PFSK-1 (cell line): ENCODE measurements at regions not wholly inside any gene's neighbourhood (a gene's known extent, or its start where the extent isn't known, plus 50 kb on each side); places are given as distances from the start of the nearest gene placed in this dataset.

ENCODE experiments used
- FOXP2 ChIP-seq: optimal IDR thresholded peaks from 2 replicates; pipeline ENCODE3; 2011; ENCODE audit warnings: borderline replicate concordance, control low read depth, inconsistent platforms; ENCODE audit not compliant: insufficient read depth; ENCODE audit errors: extremely low read length, extremely low read depth
- POLR2AphosphoS5 ChIP-seq: IDR thresholded peaks from 2 replicates; pipeline ENCODE4 v1.6.1; 2012; ENCODE audit warnings: low read depth, mild to moderate bottlenecking, control low read depth, low read length, moderate library complexity
- SIN3A ChIP-seq: IDR thresholded peaks from 2 replicates; pipeline ENCODE4 v1.6.1; 2012; ENCODE audit warnings: mild to moderate bottlenecking, low read length, moderate library complexity, borderline replicate concordance; ENCODE audit not compliant: insufficient read depth
- TAF1 ChIP-seq: IDR thresholded peaks from 2 replicates; pipeline ENCODE4 v1.6.1; 2012; ENCODE audit warnings: low read length, control low read depth, borderline replicate concordance; ENCODE audit not compliant: insufficient read depth
- TF ChIP-seq, protein P1 (sequence below), 2 experiments: IDR thresholded peaks; 2 replicates each; pipeline versions ENCODE4 v1.6.1 to v1.8.0; 2011 to 2012; ENCODE audit warnings: low read depth in 2 of 2, low read length in 2 of 2, control low read depth in 1 of 2, inconsistent platforms in 1 of 2, mild to moderate bottlenecking in 1 of 2, moderate library complexity in 1 of 2; ENCODE audit not compliant: insufficient read depth in 1 of 2

DNA sequence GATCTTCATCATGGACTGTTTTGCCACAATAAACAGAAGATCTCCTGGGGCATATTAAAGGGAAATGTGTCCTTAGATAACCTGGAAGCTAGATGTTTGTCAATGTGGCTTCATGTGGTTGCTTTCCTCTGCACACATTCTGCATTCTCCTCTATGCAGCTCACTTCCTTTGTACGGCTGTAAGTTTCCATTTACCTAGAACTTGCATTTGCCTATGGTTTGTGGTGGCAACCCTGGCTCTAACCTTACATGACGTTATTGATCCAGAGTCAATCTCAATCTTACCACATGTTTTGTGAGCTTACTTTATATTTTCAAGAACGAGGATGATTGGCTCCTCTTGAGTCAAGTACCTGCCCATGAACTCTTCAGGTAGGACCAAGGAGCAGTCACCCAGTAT, 863.1 kb downstream of the MAFB start:
- TF ChIP-seq FOXP2 (no peak), SIN3A (no peak), TAF1 (no peak), POLR2AphosphoS5 (no peak)
- TF ChIP-seq, protein P1, sequence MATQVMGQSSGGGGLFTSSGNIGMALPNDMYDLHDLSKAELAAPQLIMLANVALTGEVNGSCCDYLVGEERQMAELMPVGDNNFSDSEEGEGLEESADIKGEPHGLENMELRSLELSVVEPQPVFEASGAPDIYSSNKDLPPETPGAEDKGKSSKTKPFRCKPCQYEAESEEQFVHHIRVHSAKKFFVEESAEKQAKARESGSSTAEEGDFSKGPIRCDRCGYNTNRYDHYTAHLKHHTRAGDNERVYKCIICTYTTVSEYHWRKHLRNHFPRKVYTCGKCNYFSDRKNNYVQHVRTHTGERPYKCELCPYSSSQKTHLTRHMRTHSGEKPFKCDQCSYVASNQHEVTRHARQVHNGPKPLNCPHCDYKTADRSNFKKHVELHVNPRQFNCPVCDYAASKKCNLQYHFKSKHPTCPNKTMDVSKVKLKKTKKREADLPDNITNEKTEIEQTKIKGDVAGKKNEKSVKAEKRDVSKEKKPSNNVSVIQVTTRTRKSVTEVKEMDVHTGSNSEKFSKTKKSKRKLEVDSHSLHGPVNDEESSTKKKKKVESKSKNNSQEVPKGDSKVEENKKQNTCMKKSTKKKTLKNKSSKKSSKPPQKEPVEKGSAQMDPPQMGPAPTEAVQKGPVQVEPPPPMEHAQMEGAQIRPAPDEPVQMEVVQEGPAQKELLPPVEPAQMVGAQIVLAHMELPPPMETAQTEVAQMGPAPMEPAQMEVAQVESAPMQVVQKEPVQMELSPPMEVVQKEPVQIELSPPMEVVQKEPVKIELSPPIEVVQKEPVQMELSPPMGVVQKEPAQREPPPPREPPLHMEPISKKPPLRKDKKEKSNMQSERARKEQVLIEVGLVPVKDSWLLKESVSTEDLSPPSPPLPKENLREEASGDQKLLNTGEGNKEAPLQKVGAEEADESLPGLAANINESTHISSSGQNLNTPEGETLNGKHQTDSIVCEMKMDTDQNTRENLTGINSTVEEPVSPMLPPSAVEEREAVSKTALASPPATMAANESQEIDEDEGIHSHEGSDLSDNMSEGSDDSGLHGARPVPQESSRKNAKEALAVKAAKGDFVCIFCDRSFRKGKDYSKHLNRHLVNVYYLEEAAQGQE (IDR thresholded peaks at IDR 0.05; ENCODE audit: insufficient read depth in 1 of 2, low read depth in 2 of 2, low read length in 2 of 2): no peak

DNA sequence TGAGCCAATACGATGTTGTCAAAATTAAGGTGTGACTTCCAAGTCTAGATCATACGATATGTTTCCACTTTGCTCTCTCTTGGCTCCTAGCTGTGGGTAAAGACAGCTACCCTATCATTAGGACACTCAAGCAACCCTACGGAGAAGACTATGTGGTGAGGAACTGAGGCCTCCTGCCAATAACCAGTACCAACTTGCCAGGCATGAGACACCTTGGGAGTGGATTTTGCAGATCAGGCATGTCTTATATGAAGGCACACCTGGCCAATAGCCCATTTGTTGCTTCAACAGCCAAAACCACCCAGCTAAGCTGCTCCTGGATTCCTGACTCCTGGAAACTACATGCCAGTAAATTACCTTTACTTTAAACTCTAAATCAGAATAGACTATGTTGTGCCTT, 863.4 kb downstream of the DHX35 start:
- TF ChIP-seq TAF1 (no peak), FOXP2 (no peak), POLR2AphosphoS5 (no peak), SIN3A (no peak)
- TF ChIP-seq, protein P1 (IDR thresholded peaks at IDR 0.05; ENCODE audit: insufficient read depth in 1 of 2, low read depth in 2 of 2, low read length in 2 of 2): no peak

DNA sequence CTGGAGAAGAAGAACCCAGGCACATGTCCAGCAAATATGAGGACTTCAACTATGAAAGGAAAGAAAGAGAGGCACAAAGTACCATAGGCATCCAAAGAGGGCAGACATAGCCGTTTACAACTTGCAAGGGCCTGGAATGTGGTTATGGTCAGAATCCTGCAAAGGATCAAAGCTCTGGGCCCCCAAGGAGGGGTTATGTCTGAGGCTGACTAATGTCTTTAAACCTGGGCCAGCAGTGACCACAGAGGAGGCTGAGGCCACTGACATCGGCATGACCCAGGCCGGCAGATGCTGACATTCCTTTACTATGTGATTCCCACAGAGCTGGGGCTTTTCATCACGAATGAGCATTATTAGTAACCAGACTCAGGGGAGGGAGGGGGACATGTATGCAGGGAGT, 861.1 kb downstream of the DHX35 start:
- TF ChIP-seq, protein P1 (IDR thresholded peaks at IDR 0.05; ENCODE audit: insufficient read depth in 1 of 2, low read depth in 2 of 2, low read length in 2 of 2): no peak
- TF ChIP-seq SIN3A (no peak), TAF1 (no peak), FOXP2 (no peak), POLR2AphosphoS5 (no peak)

DNA sequence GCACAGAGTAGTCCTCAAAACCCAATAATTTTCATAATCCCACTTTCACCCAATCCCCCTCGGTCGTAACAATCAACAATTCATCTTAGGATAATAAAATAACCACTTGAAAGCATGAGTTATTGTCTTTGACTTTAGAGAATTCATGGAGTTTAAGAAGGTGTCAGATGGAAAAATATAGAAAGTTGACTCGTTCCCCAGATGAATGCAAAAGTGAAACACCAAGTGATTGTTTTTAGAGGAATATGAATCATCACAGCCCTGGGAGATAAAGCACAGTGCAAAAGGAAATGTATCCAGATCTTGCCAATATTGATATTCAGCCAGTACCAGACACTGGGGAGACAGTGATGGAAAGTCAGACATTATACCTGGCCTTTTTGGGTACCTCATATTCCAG, 860.5 kb downstream of the DHX35 start:
- TF ChIP-seq TAF1 (no peak), SIN3A (no peak)

DNA sequence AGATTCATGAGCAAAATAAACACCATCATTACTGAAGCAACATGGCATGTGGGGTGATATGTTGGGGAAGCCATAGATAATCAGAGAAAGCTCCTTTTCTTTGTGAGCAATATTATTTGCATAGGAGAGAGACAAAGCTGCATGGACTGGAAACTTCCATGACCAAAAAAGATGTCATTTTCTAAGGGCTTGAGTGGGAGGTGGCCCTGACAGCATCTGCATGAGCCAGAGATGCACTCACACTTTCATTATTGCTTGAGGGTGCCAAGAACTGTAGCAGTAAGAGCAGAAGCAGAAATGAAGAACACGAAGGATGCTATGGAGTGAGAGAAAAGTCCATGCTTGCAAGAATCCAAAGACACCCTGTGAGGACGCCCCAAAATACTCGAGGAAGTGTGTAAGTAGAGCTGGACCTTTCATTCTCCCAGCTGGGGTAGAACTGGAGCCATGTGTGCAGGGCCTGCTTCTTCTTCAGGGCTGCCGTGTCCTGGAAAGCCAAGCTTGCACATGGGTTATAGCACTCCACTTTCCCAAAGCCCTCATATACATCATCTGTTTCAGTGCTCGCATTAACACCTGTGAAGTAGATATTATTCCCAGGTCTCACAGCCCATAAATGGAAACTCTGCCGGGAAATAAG, 851.2 kb downstream of the DHX35 start:
- TF ChIP-seq FOXP2 (no peak), TAF1 (no peak)
- TF ChIP-seq, protein P1 (IDR thresholded peaks at IDR 0.05; ENCODE audit: insufficient read depth in 1 of 2, low read depth in 2 of 2, low read length in 2 of 2): no peak
